HepG2 (cell line): ENCODE measurements at regions not wholly inside any gene's neighbourhood (a gene's known extent, or its start where the extent isn't known, plus 50 kb on each side); places are given as distances from the start of the nearest gene placed in this dataset.

Experiments used
- ATAC-seq: fragments of 200-7000 bp; cut with Tn5 transposase; 3 replicates; pipeline ENCODE4 v1.9.1; 2020; ENCODE audit warnings: mild to moderate bottlenecking, moderate library complexity
- BruUV-seq: library from RNA; stranded (reverse); fragments of 400-500 nt; replicated peaks from 2 replicates; lab custom pipeline; 2021; lab: Mats Ljungman, UMichigan
- CTCF ChIA-PET: fragments of 300-600 bp; formaldehyde crosslinking; extraction: SDS; loops from one replicate; lab custom pipeline; 2021; ENCODE audit warnings: low total read pairs, inconsistent platforms, low intra/inter-chr PET ratio; lab: Yijun Ruan, JAX
- POLR2A ChIA-PET: fragments of 350-600 bp; sonication (Branson Sonifier 250); formaldehyde crosslinking; loops from one replicate; lab custom pipeline; 2020; ENCODE audit warnings: antibody characterized with exemption, inconsistent platforms; lab: Yijun Ruan, JAX
- DNase-seq: peaks from one replicate; pipeline ENCODE4 v3.0.0-alpha.2; 2015; ENCODE audit warnings: low spot score
- FAIRE-seq: peaks from 3 replicates; lab custom pipeline; 2011; peaks lifted over from hg19 to GRCh38; lab: Jason Lieb, UNC
- H2AFZ ChIP-seq: one replicate; pipeline ENCODE4 v1.6.1; 2011; ENCODE audit warnings: low read length, inconsistent platforms
- H3K27ac ChIP-seq: fragments of 300-600 bp; 3 replicates; pipeline ENCODE4 v1.8.0; 2011; ENCODE audit warnings: mixed run types, mild to moderate bottlenecking, mixed read lengths, low read length, inconsistent platforms; ENCODE audit not compliant: insufficient read depth; ENCODE audit errors: extremely low read length
- H3K27me3 ChIP-seq, 2 experiments: fragments of 200-600 bp in 1 of 2; 2 replicates in 1 of 2; 3 replicates in 1 of 2; pipeline versions ENCODE4 v1.6.0 to v1.8.0; 2011; ENCODE audit warnings: low read length in 2 of 2, mild to moderate bottlenecking in 2 of 2, moderate library complexity in 2 of 2, inconsistent platforms in 1 of 2; ENCODE audit not compliant: insufficient read depth in 2 of 2, control insufficient read depth in 1 of 2
- H3K36me3 ChIP-seq, 2 experiments: fragments of 200-600 bp in 1 of 2; replicated peaks in 1 of 2; 2 replicates in 1 of 2; 3 replicates in 1 of 2; pipeline versions ENCODE4 v1.5.1 to v1.8.0; 2011; ENCODE audit warnings: low read length in 2 of 2, inconsistent platforms in 1 of 2; ENCODE audit not compliant: insufficient read depth in 2 of 2, control insufficient read depth in 1 of 2
- H3K4me1 ChIP-seq: 2 replicates; pipeline ENCODE4 v1.5.1; 2012; ENCODE audit warnings: low read length, inconsistent platforms; ENCODE audit not compliant: insufficient read depth
- H3K4me2 ChIP-seq: 2 replicates; pipeline ENCODE4 v1.6.0; 2011; ENCODE audit warnings: low read depth, low read length, inconsistent platforms
- H3K4me3 ChIP-seq, 3 experiments: fragments of 200-600 bp in 1 of 3; sonication (generic), shearing (Covaris generic) in 1 of 3; replicated peaks in 1 of 3; 2 replicates each; pipeline ENCODE4 v1.5.1; 2011 to 2016; ENCODE audit warnings: low read length in 3 of 3, inconsistent platforms in 2 of 3, low read depth in 2 of 3, mild to moderate bottlenecking in 2 of 3, control low read depth in 1 of 3, mixed read lengths in 1 of 3; ENCODE audit not compliant: insufficient read depth in 1 of 3
- H3K79me2 ChIP-seq: one replicate; pipeline ENCODE4 v1.6.1; 2011; ENCODE audit warnings: low read length, inconsistent platforms; ENCODE audit not compliant: insufficient read depth
- H3K9ac ChIP-seq: 2 replicates; pipeline ENCODE4 v1.6.0; 2011; ENCODE audit warnings: mild to moderate bottlenecking, low read depth, low read length, inconsistent platforms; ENCODE audit not compliant: insufficient read depth
- H3K9me3 ChIP-seq: 2 replicates; pipeline ENCODE4 v1.5.1; 2012; ENCODE audit warnings: mild to moderate bottlenecking, low read length
- H4K20me1 ChIP-seq: 2 replicates; pipeline ENCODE4 v1.6.0; 2011; ENCODE audit warnings: inconsistent platforms, mild to moderate bottlenecking, low read length, moderate library complexity; ENCODE audit not compliant: insufficient read depth
- CENPT ChIP-seq: sonication (generic); formaldehyde crosslinking; IDR thresholded peaks from 2 replicates; pipeline ENCODE4 v1.8.0; 2022; ENCODE audit warnings: low read depth, mild to moderate bottlenecking, moderate library complexity, missing genetic modification reagents
- ETV5 ChIP-seq: IDR thresholded peaks from 2 replicates; pipeline ENCODE4 v1.6.1; 2018; ENCODE audit warnings: missing biosample characterization, missing genetic modification reagents, inconsistent platforms, borderline replicate concordance
- FOXO4 ChIP-seq: sonication (generic); formaldehyde crosslinking; conservative IDR thresholded peaks from 2 replicates; pipeline ENCODE4 v1.8.1; 2023; ENCODE audit warnings: missing genetic modification reagents
- MZF1 ChIP-seq: sonication (generic); formaldehyde crosslinking; IDR thresholded peaks from 2 replicates; pipeline ENCODE4 v1.8.1; 2023; ENCODE audit warnings: mild to moderate bottlenecking, missing genetic modification reagents, borderline replicate concordance
- TBX3 ChIP-seq: fragments of 450-650 bp; IDR thresholded peaks from 2 replicates; pipeline ENCODE4 v1.6.1; 2017; ENCODE audit warnings: antibody characterized with exemption, mild to moderate bottlenecking, inconsistent platforms, borderline replicate concordance
- ZNF180 ChIP-seq: sonication (generic); formaldehyde crosslinking; IDR thresholded peaks from 2 replicates; pipeline ENCODE4 v1.4.0; 2020; ENCODE audit warnings: low read depth, missing genetic modification reagents, borderline replicate concordance
- ZNF34 ChIP-seq: sonication (generic); formaldehyde crosslinking; IDR thresholded peaks from 2 replicates; pipeline ENCODE4 v1.4.0; 2020; ENCODE audit warnings: mild to moderate bottlenecking, missing genetic modification reagents, borderline replicate concordance
- ZNF609 ChIP-seq: sonication (generic); formaldehyde crosslinking; IDR thresholded peaks from 2 replicates; pipeline ENCODE4 v1.4.0; 2020; ENCODE audit warnings: mild to moderate bottlenecking, missing genetic modification reagents, borderline replicate concordance
- ZNF775 ChIP-seq: sonication (generic); formaldehyde crosslinking; IDR thresholded peaks from 2 replicates; pipeline ENCODE4 v1.4.0; 2020; ENCODE audit warnings: missing genetic modification reagents, mild to moderate bottlenecking, moderate library complexity, borderline replicate concordance
- WGBS: methylation state at CpG from one replicate; pipeline ENCODE4 v1.1.6; 2017; ENCODE audit warnings: low lambda C conversion rate; 5-methylcytosine and 5-hydroxymethylcytosine counted together
- in situ Hi-C: cut with HindIII; loops from 2 replicates; pipeline ENCODE4 v1.10.0; 2017; ENCODE audit warnings: low pct_unique_long_range_greater_than_20kb; ENCODE audit not compliant: extremely low pct_ligation_motif_present
- intact Hi-C: fragments of 100-400 bp; cut with micrococcal nuclease; formaldehyde crosslinking; loops from one replicate; pipeline ENCODE4 v1.10.0; 2022; ENCODE audit not compliant: unreplicated experiment
- TF ChIP-seq, protein P1 (sequence below): sonication (generic); formaldehyde crosslinking; IDR thresholded peaks from 2 replicates; pipeline ENCODE4 v1.8.1; 2023; ENCODE audit warnings: missing genetic modification reagents, inconsistent platforms, borderline replicate concordance

- Histone ChIP-seq H3K27ac (no peak overlapping the region), H3K4me3 (no peak overlapping the region), H2AFZ (no peak overlapping the region), H3K79me2 (no peaks in the 10 kb centered on the region), H3K9ac (no peak overlapping the region), H3K36me3 (no peaks in the 10 kb centered on the region), H3K4me2 (no peak overlapping the region)
- in situ Hi-C loops = no loop called here
- ChIA-PET POLR2A (no interaction called here), CTCF (no interaction called here)
- no peak for FAIRE-seq
- no TSS peak for BruUV-seq
- ATAC-seq = no peak
- DNase-seq = no peak
- 3% methylated on average over 3 of the region's 3 CpGs for WGBS
- TF ChIP-seq ZNF180 (CRISPR knock-in tag) (no peak), ZNF609 (CRISPR knock-in tag) (no peak), ZNF775 (CRISPR knock-in tag) (no peak), FOXO4 (CRISPR knock-in tag) (no peak), ETV5 (CRISPR knock-in tag) (no peak), TBX3 (no peak), MZF1 (CRISPR knock-in tag) (no peak), CENPT (no peak), ZNF34 (no peak)
- TF ChIP-seq, protein P1, sequence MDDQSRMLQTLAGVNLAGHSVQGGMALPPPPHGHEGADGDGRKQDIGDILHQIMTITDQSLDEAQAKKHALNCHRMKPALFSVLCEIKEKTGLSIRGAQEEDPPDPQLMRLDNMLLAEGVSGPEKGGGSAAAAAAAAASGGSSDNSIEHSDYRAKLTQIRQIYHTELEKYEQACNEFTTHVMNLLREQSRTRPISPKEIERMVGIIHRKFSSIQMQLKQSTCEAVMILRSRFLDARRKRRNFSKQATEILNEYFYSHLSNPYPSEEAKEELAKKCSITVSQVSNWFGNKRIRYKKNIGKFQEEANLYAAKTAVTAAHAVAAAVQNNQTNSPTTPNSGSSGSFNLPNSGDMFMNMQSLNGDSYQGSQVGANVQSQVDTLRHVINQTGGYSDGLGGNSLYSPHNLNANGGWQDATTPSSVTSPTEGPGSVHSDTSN (CRISPR knock-in tag) = no peak
- TF ChIP-seq, all 625 proteins: peak for 0
- Histone ChIP-seq H4K20me1 (no peaks in the 10 kb centered on the region), H3K27me3 (peaks cover 0 to 8% of the 10 kb centered on the region in 2 experiments; a peak in 1 of 5 replicates), H3K9me3 (no peaks in the 10 kb centered on the region), H3K4me1 (no peaks in the 10 kb centered on the region)
- intact Hi-C loops = no loop called here
Measured at GRCh38 chr11:19598456-19598855, 114.2 kb upstream of the NAV2 start.
